Activated CD8-positive, alpha-beta T cell treated with anti-CD3 and anti-CD28 coated beads for 36 hours (primary cell): ENCODE measurements at regions not wholly inside any gene's neighbourhood (a gene's known extent, or its start where the extent isn't known, plus 50 kb on each side); places are given as distances from the start of the nearest gene placed in this dataset.

Source experiments
- ATAC-seq: fragments of 200-7000 bp; cut with Tn5 transposase; one replicate; pipeline ENCODE4 v1.10.0; 2021; ENCODE audit warnings: mild to moderate bottlenecking, moderate library complexity
- CTCF ChIA-PET: fragments of 350-600 bp; sonication (Branson Sonifier 250); formaldehyde crosslinking; loops from one replicate; lab custom pipeline; 2021; ENCODE audit warnings: antibody characterized with exemption; lab: Charles Lee
- POLR2A ChIA-PET: fragments of 350-600 bp; sonication (Branson Sonifier 250); formaldehyde crosslinking; loops from one replicate; lab custom pipeline; 2021; ENCODE audit warnings: antibody characterized with exemption; lab: Charles Lee
- DNase-seq: peaks from one replicate; pipeline ENCODE4 v3.0.0-alpha.2; 2020
- H3K27ac Mint-ChIP-seq: one replicate; pipeline ENCODE4 v1.8.0; 2021; ENCODE audit warnings: mild to moderate bottlenecking, mixed read lengths
- H3K27me3 Mint-ChIP-seq: one replicate; pipeline ENCODE4 v1.8.0; 2021; ENCODE audit warnings: mixed read lengths
- H3K36me3 Mint-ChIP-seq: one replicate; pipeline ENCODE4 v1.8.0; 2021; ENCODE audit warnings: low read depth, mixed read lengths
- H3K4me1 Mint-ChIP-seq: one replicate; pipeline ENCODE4 v1.8.0; 2021; ENCODE audit warnings: low read depth, mixed read lengths
- H3K4me3 Mint-ChIP-seq: one replicate; pipeline ENCODE4 v1.8.0; 2021; ENCODE audit warnings: mild to moderate bottlenecking, moderate library complexity, mixed read lengths
- H3K9me3 Mint-ChIP-seq: one replicate; pipeline ENCODE4 v1.8.0; 2021; ENCODE audit warnings: mixed read lengths
- CTCF ChIP-seq: fragments of 200-600 bp; IDR thresholded peaks from one replicate; pipeline ENCODE4 v1.8.0; 2022; ENCODE audit warnings: antibody characterized with exemption, mild to moderate bottlenecking
- intact Hi-C: fragments of 100-400 bp; cut with micrococcal nuclease; formaldehyde crosslinking; loops from one replicate; pipeline ENCODE4 v1.10.0; 2022

DNA sequence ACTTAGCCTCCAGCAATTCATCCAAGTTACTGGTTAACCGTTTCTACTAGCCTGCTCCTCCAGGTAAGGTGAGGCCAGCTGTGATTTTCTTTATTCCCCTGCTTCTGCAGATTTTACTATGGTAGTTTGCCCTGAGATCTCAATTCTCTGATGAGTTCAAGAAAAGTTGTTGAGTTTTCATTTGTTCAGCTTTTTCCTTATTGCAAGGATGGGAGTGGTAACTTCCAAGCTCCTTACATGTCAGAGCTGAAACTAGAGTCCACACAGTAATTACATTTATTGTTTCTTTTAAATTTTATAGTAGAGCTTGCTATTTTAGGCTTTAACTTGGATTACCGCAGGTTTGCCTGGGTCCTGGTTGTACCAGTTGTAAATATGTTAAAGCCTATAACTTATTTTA is 76.9 kb upstream of the ZRANB2 start:
- TF ChIP-seq CTCF = no peak
- Mint-ChIP-seq H3K27ac (no peak overlapping the region), H3K9me3 (peaks cover 3% of the 10 kb centered on the region), H3K36me3 (no peaks in the 10 kb centered on the region), H3K4me1 (no peaks in the 10 kb centered on the region), H3K27me3 (no peaks in the 10 kb centered on the region), H3K4me3 (no peak overlapping the region)
- DNase-seq (no peak), ATAC-seq (no peak)
- POLR2A ChIA-PET = no interaction called here
- CTCF ChIA-PET = no interaction called here
- intact Hi-C loops = no loop called here

DNA sequence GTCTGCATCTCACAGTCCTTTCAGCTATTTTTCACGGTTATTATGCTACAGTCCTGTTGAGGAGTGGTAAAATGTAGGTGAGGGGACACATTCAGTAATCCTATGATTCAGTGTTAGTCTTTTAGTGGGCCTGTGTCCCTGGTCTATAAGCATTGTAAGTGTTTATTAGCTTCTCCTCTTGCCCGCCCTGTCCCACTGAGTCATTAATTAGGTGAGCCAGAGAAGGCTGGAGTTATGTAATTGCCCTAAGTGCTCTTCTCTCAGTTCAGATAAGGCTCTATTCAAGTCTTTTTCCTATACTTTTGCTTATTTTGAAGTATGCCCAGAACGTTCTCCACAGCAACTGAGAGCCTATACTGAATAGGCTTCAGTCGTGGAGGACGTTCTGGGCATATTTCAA is 76.3 kb upstream of the ZRANB2 start:
- no peak overlapping the region for H3K4me3 Mint-ChIP-seq
- ChIA-PET CTCF (no interaction called here), POLR2A (no interaction called here)
- intact Hi-C loops = no loop called here
- DNase-seq (no peak), ATAC-seq (no peak)
- TF ChIP-seq CTCF = no peak
- no peaks in the 10 kb centered on the region for H3K36me3 Mint-ChIP-seq
- no peak overlapping the region for H3K27ac Mint-ChIP-seq
- peaks cover 3% of the 10 kb centered on the region for H3K9me3 Mint-ChIP-seq
- H3K27me3 Mint-ChIP-seq = no peaks in the 10 kb centered on the region
- H3K4me1 Mint-ChIP-seq = no peaks in the 10 kb centered on the region

- Mint-ChIP-seq H3K36me3 (no peaks in the 10 kb centered on the region), H3K9me3 (peaks cover 3% of the 10 kb centered on the region)
- POLR2A ChIA-PET = no interaction called here
Measured at GRCh38 chr1:71156590-71156989, 75.8 kb upstream of the ZRANB2 start.

GRCh38 chr1:71154429-71154828 is 73.6 kb upstream of the ZRANB2 start:
- peaks cover 9% of the 10 kb centered on the region for H3K9me3 Mint-ChIP-seq
- no peak for ATAC-seq
- DNase-seq = no peak
- no peak overlapping the region for H3K4me3 Mint-ChIP-seq
- ChIA-PET CTCF (no interaction called here), POLR2A (no interaction called here)
- H3K4me1 Mint-ChIP-seq = no peaks in the 10 kb centered on the region
- intact Hi-C loops = no loop called here
- H3K36me3 Mint-ChIP-seq = no peaks in the 10 kb centered on the region
- no peak overlapping the region for H3K27ac Mint-ChIP-seq
- H3K27me3 Mint-ChIP-seq = no peaks in the 10 kb centered on the region
- no peak for TF ChIP-seq CTCF

More at GRCh38 chr1:71156590-71156989, 75.8 kb upstream of the ZRANB2 start:
- no peak overlapping the region for H3K27ac Mint-ChIP-seq
- no peak for ATAC-seq
- no peak overlapping the region for H3K4me3 Mint-ChIP-seq
- intact Hi-C loops = no loop called here
- no peak for TF ChIP-seq CTCF
- no peaks in the 10 kb centered on the region for H3K27me3 Mint-ChIP-seq
- no peak for DNase-seq
- CTCF ChIA-PET = no interaction called here
- H3K4me1 Mint-ChIP-seq = no peaks in the 10 kb centered on the region

- no peak for DNase-seq
- ChIA-PET POLR2A (no interaction called here), CTCF (no interaction called here)
- H3K27me3 Mint-ChIP-seq = no peaks in the 10 kb centered on the region
- H3K4me1 Mint-ChIP-seq = no peaks in the 10 kb centered on the region
- intact Hi-C loops = no loop called here
- no peak for ATAC-seq
- no peak overlapping the region for H3K4me3 Mint-ChIP-seq
- H3K27ac Mint-ChIP-seq = no peak overlapping the region
- no peak for TF ChIP-seq CTCF
- peaks cover 9% of the 10 kb centered on the region for H3K9me3 Mint-ChIP-seq
- no peaks in the 10 kb centered on the region for H3K36me3 Mint-ChIP-seq
Measured at GRCh38 chr1:71153826-71154225, 73.0 kb upstream of the ZRANB2 start.
